IPS DF 19.7 (cell line): ENCODE measurements at regions not wholly inside any gene's neighbourhood (a gene's known extent, or its start where the extent isn't known, plus 50 kb on each side); places are given as distances from the start of the nearest gene placed in this dataset.

Experiments
- DNase-seq: peaks from one replicate; pipeline ENCODE4 v3.0.0-alpha.2; 2013; ENCODE audit warnings: low read depth, low spot score

GRCh38 chr12:123041811-123042655 lies 61.6 kb downstream of the ARL6IP4 start:
- no peak for DNase-seq

DNA sequence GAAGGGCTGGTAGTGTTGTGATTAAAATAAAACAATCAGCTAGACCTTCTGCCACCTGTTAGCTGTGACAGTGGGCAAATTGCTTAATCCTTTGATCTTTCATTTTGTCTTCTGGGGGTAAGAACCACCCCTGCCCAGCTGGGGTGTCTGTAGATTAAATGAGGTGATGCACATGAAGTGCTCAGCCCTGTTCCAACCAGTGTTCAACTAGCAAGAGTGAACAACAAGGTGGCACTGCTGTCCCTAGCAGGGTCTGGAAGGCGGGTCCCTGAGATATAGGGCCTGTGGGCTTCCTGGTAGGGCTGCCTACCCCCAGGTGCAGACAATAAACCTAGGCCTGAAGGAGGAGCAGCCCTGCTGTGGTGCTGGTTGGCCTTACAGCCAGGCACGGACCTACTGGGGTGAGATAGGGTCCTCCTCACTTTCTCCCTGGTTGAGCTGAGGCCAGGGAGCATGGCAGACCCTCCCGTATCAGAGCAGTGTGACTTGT lies 60.6 kb downstream of the ARL6IP4 start:
- DNase-seq = no peak

DNA sequence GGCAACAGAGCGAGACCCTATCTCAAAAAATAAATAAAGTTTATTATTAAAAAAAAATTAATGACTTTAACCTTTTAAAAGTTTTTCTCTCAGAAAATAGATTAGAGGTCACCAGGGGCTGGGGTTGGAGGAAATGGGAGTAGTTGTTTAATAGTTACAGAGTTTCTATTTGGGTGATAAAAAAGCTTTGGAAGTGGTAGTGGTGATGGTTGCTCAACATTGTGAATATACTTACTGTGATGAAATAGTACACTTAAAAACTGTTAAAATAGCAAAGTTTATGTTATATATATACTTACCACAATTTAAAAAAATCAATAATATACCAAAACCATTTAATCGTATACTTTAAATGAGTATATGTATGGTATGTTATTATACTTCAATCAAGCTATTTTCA lies 59.6 kb downstream of the ARL6IP4 start:
- DNase-seq = no peak

DNA sequence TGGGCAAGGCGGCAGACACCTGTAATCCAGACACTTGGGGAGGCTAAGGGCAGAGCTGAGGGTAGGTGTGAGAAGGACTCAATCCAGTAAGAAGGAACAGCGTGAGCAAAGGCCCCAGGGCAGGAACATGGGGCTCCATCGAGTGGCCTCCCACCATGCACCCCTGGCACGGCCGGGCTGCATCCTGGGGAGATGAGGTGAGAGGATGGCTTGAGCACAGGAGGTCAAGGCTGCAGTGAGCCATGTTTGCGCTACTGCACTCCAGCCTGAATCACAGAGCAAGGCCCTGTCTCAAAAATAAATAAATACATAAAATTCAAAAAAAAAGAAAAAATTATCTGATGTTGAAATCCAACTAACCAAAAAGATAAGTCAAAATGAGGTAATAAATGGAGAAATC lies 58.5 kb downstream of the ARL6IP4 start:
- no peak for DNase-seq

DNA sequence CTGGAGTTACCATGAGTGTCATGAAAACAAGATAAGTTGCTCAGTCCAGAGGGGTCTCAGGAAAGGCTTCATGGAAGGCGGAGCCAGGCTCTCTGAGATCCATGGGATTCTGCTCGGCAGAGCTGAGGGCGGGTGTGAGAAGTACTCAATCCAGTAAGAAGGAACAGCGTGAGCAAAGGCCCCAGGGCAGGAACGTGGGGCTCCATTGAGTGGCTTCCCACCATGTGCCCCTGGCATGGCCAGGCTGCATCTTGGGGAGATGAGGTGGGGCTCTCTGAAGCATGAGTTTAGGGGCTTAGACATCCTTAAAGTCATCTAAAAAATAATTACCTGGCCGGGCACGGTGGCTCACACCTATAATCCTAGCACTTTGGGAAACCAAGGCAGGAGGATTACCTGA lies 58.0 kb downstream of the ARL6IP4 start:
- no peak for DNase-seq

DNA sequence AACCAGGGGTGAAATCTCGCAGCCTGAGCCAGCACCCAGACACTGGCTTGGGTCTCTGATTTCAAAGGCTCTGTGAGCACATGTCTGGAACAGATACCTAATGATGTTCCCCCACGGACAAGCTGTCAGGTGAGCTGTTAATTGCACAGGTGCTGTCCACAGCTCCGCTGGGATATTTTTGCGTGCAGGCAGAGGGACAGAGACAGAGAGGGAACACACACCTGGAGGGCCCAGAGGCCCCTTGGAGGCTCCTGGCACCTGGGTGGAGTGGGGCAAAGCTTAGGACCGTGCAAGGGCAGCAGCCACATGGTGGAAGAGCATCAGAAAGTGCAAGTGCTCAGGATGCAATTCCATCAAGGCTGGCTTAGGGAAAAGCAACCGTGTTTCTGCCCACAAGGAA lies 57.3 kb downstream of the ARL6IP4 start:
- no peak for DNase-seq

GRCh38 chr12:123036466-123037285 lies 56.2 kb downstream of the ARL6IP4 start:
- no peak for DNase-seq

GRCh38 chr12:123035841-123036240 lies 55.4 kb downstream of the ARL6IP4 start:
- no peak for DNase-seq

DNA sequence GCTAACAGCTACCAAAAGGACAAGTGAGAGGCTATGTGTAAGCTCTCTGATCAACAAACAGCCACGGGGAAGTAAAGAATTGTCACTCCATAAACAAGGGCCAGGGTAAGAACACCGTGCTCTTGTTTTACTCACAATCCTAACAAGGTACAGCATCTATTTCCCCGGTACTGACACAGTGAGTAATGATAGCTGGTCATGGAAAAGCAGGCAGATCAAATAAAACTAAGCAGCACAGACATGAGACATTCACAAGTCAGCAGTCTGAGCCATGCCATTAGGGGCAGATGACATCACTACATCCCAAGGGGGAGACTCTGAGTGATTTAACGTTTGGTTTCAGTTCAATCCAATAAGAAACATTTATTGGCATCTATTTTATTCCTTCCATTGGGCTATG lies 54.4 kb downstream of the ARL6IP4 start:
- DNase-seq = no peak

DNA sequence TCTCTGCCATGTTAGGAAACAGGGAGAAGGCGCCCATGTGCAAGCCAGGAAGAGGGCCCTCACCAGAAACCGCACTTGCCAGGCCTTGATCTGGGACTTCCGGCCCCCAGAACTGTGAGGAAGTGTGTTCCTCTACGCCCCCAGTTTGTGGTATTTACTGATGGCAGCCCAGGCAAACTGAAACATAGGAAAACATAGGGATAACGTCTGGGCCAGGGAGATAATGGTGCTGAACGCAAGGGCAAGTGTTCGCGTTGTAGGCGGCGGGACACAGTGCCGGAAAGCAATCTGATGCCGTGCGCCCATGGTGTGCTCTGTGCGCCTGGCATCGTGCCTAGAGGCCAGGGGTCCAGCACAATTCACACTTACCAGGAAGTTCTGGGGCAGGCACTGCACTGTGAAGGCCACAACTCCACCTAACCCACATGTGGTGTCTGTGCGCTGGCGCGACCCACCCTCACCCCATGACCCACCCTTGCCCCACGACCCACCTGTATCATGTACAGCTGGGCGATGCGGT lies 53.6 kb downstream of the ARL6IP4 start:
- DNase-seq = no peak

- DNase-seq = no peak
These were observed 53.0 kb downstream of the ARL6IP4 start for GRCh38 chr12:123033392-123034021.

- DNase-seq = no peak
These were observed 52.4 kb downstream of the ARL6IP4 start for GRCh38 chr12:123032736-123033391.
